ENCODE measurements at regions not wholly inside any gene's neighbourhood (a gene's known extent, or its start where the extent isn't known, plus 50 kb on each side); places are given as distances from the start of the nearest gene placed in this dataset.
"Not testable (repeated sequence)": the region's sequence is repeated elsewhere in the genome, so short reads cannot be mapped to it uniquely, and the experiment has no call there.

DNA sequence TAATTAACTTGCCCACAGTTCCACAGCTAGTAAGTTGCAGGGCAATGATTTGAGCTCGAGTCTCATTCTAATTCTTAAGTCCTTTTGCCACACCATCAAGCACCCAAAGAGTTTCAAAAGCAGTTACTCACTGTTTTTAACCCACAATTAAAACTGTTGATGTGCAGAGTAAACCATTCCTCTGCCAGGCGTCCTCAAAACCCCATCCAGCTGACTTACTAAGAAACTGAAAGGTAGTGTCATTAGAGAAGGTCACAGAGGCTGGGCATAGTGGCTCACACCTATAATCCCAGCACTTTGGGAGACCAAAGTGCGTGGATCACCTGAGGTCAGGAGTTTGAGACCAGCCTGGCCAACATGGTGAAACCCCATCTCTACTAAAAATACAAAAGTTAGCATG is 121.7 kb downstream of the CHIC2 start:
- Mint-ChIP-seq H3K9me3 (ENCODE audit: low read depth) (peaks cover 11% of the 10 kb centered on the region), H3K27me3 (peaks cover 11% of the 10 kb centered on the region), H3K27ac (no peak overlapping the region), H3K36me3 (ENCODE audit: insufficient read depth) (peaks cover 4% of the 10 kb centered on the region), H3K4me3 (ENCODE audit: low read depth) (no peak overlapping the region), H3K4me1 (ENCODE audit: low read depth) (peaks cover 2% of the 10 kb centered on the region)
- DNase-seq (ENCODE audit: low spot score, unreplicated experiment), result no peak
- no peak for TF ChIP-seq CTCF (IDR thresholded peaks at IDR 0.05; ENCODE audit: unreplicated experiment)

GRCh38 chr4:53941331-53941730 is 123.1 kb downstream of the CHIC2 start:
- no peak for DNase-seq (ENCODE audit: low spot score, unreplicated experiment)
- Mint-ChIP-seq H3K4me1 (ENCODE audit: low read depth) (peaks cover 2% of the 10 kb centered on the region), H3K4me3 (ENCODE audit: low read depth) (no peak overlapping the region), H3K9me3 (ENCODE audit: low read depth) (peaks cover 11% of the 10 kb centered on the region), H3K27ac (no peak overlapping the region), H3K36me3 (ENCODE audit: insufficient read depth) (peaks cover 4% of the 10 kb centered on the region), H3K27me3 (peaks cover 7% of the 10 kb centered on the region)
- TF ChIP-seq CTCF (IDR thresholded peaks at IDR 0.05; ENCODE audit: unreplicated experiment), result no peak

GRCh38 chr4:53939892-53940291 is 124.5 kb downstream of the CHIC2 start:
- H3K4me3 Mint-ChIP-seq (ENCODE audit: low read depth); DNase-seq (ENCODE audit: low spot score, unreplicated experiment); H3K27ac Mint-ChIP-seq; H3K27me3 Mint-ChIP-seq; H3K36me3 Mint-ChIP-seq (ENCODE audit: insufficient read depth); H3K4me1 Mint-ChIP-seq (ENCODE audit: low read depth): not testable (repeated sequence)
- H3K9me3 Mint-ChIP-seq (ENCODE audit: low read depth), result peaks cover 11% of the 10 kb centered on the region

DNA sequence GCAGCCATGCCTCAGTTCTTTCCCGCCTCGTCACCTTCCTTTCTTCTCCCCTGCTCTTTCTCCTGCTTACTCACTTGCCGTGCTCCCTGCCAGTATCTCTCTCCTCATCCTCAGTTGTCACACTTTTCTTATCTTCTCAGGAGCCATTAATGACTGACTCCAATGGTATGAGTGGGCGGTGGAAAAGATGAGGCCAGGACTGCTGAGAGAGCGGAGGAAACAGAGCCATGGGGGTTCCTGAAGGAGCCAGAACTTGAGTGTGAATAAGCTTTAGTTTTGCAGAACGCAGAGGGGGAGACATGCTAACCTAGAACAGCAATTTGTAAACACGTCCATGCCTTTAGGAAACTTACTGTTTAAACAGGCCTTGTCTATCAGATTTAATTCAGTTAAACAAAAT is 126.5 kb downstream of the CHIC2 start:
- no peak overlapping the region for H3K4me3 Mint-ChIP-seq (ENCODE audit: low read depth)
- H3K27ac Mint-ChIP-seq, result no peak overlapping the region
- peaks cover 3% of the 10 kb centered on the region for H3K27me3 Mint-ChIP-seq
- DNase-seq (ENCODE audit: low spot score, unreplicated experiment), result no peak
- peaks cover 14% of the 10 kb centered on the region for H3K9me3 Mint-ChIP-seq (ENCODE audit: low read depth)
- H3K36me3 Mint-ChIP-seq (ENCODE audit: insufficient read depth), result peaks cover 4% of the 10 kb centered on the region
- H3K4me1 Mint-ChIP-seq (ENCODE audit: low read depth), result peaks cover 2% of the 10 kb centered on the region
- TF ChIP-seq CTCF (IDR thresholded peaks at IDR 0.05; ENCODE audit: unreplicated experiment), result no peak

DNA sequence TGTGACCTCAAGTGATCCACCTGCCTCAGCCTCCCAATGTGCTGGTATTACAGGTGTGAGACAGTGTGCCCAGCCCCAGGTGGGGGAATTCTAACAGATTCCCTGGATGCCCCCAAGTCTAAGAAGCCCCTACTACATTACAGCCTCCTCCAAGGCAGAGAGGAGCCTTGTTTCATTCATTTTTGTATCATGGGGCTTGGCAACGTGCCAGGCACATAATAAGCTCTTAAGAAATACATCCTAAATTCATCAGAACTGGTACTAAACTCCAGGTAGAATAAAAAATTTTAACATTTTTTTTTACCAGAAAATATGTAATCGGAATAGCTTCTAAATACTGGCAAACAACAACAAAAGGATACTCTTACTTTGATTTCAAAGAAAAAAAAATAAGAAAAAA is 127.1 kb downstream of the CHIC2 start:
- no peak overlapping the region for H3K4me3 Mint-ChIP-seq (ENCODE audit: low read depth)
- H3K4me1 Mint-ChIP-seq (ENCODE audit: low read depth), result peaks cover 2% of the 10 kb centered on the region
- H3K36me3 Mint-ChIP-seq (ENCODE audit: insufficient read depth), result peaks cover 4% of the 10 kb centered on the region
- DNase-seq (ENCODE audit: low spot score, unreplicated experiment), result no peak
- no peak for TF ChIP-seq CTCF (IDR thresholded peaks at IDR 0.05; ENCODE audit: unreplicated experiment)
- peaks cover 7% of the 10 kb centered on the region for H3K27me3 Mint-ChIP-seq
- peaks cover 14% of the 10 kb centered on the region for H3K9me3 Mint-ChIP-seq (ENCODE audit: low read depth)
- no peak overlapping the region for H3K27ac Mint-ChIP-seq

- TF ChIP-seq CTCF (IDR thresholded peaks at IDR 0.05; ENCODE audit: unreplicated experiment), result no peak
- Mint-ChIP-seq H3K27me3 (peaks cover 10% of the 10 kb centered on the region), H3K36me3 (ENCODE audit: insufficient read depth) (peaks cover 4% of the 10 kb centered on the region), H3K4me1 (ENCODE audit: low read depth) (peaks cover 2% of the 10 kb centered on the region), H3K9me3 (ENCODE audit: low read depth) (peaks cover 14% of the 10 kb centered on the region), H3K4me3 (ENCODE audit: low read depth) (no peak overlapping the region), H3K27ac (no peak overlapping the region)
- no peak for DNase-seq (ENCODE audit: low spot score, unreplicated experiment)
These were observed 128.6 kb downstream of the CHIC2 start for GRCh38 chr4:53935780-53936179.
